ENCODE measurements at regions not wholly inside any gene's neighbourhood (a gene's known extent, or its start where the extent isn't known, plus 50 kb on each side); places are given as distances from the start of the nearest gene placed in this dataset.
A peak's percentile ranks its signal among the peaks of the same experiment; 100 is the strongest.

DNA sequence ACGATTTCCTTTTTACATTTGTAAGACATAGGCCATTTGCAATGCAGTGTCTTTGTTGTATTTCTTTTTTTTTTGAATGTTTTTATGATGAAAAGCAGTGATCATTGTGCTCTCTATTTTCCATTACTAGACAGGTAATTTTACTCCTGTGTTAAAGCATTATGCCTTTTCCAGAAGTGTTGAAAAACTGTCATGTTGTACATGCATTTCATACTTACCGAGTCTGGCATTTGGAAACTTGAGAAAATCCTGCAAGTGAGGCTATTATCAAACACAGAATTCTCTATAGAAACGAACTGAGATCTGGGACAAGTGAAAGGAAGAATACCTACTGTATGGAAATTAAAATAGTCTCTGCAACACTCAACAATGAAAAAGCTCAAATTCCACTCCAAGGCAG is 78.6 kb upstream of the CNR1 start:
- no peaks in the 10 kb centered on the region for H3K27me3 ChIP-seq (ENCODE audit: insufficient read depth, low read depth)
- TF ChIP-seq, protein P1, sequence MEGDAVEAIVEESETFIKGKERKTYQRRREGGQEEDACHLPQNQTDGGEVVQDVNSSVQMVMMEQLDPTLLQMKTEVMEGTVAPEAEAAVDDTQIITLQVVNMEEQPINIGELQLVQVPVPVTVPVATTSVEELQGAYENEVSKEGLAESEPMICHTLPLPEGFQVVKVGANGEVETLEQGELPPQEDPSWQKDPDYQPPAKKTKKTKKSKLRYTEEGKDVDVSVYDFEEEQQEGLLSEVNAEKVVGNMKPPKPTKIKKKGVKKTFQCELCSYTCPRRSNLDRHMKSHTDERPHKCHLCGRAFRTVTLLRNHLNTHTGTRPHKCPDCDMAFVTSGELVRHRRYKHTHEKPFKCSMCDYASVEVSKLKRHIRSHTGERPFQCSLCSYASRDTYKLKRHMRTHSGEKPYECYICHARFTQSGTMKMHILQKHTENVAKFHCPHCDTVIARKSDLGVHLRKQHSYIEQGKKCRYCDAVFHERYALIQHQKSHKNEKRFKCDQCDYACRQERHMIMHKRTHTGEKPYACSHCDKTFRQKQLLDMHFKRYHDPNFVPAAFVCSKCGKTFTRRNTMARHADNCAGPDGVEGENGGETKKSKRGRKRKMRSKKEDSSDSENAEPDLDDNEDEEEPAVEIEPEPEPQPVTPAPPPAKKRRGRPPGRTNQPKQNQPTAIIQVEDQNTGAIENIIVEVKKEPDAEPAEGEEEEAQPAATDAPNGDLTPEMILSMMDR (conservative IDR thresholded peaks at IDR 0.05; ENCODE audit: low read depth, low read length), result no peak
- H3K9ac ChIP-seq, result no peak overlapping the region
- no peak overlapping the region for H3K4me2 ChIP-seq
- no peak overlapping the region for H2AFZ ChIP-seq (ENCODE audit: low read depth)
- H3K79me2 ChIP-seq (ENCODE audit: insufficient read depth, low read depth), result no peaks in the 10 kb centered on the region
- H3K36me3 ChIP-seq (ENCODE audit: insufficient read depth), result no peaks in the 10 kb centered on the region
- H3K27ac ChIP-seq, result no peak overlapping the region
- H3K4me1 ChIP-seq (ENCODE audit: low read depth, poor library complexity, severe bottlenecking), result no peaks in the 10 kb centered on the region
- H3K4me3 ChIP-seq (IDR thresholded peaks at IDR 0.05; ENCODE audit: insufficient read depth, low read depth, low read length), result no peak overlapping the region
- no peaks in the 10 kb centered on the region for H4K20me1 ChIP-seq (ENCODE audit: insufficient read depth)

DNA sequence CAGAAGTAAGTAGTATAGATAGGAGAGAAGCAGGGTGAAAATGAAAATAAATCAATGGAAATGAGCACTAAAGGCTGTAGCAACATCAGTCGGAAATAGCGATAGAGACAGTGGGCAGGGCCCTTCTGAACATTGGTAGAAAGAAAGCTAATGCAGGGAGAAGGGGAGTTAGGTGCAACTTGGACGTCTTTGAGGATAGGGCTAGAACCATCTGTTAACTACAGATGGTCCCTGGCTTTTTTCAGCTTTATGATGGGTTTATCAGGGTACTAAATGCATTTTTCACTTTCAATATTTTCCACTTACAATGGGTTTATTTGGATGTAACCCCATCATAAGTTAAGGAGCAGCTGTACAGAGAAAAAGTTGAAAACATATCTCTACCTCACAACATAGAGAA is 72.8 kb upstream of the CNR1 start:
- TF ChIP-seq, protein P1 (conservative IDR thresholded peaks at IDR 0.05; ENCODE audit: low read depth, low read length), result no peak
- Histone ChIP-seq H3K27me3 (ENCODE audit: insufficient read depth, low read depth) (no peaks in the 10 kb centered on the region), H3K27ac (no peak overlapping the region), H3K4me1 (ENCODE audit: low read depth, poor library complexity, severe bottlenecking) (peaks cover 8% of the 10 kb centered on the region), H3K9ac (no peak overlapping the region), H4K20me1 (ENCODE audit: insufficient read depth) (no peaks in the 10 kb centered on the region), H3K4me2 (no peak overlapping the region), H3K36me3 (ENCODE audit: insufficient read depth) (no peaks in the 10 kb centered on the region), H3K79me2 (ENCODE audit: insufficient read depth, low read depth) (no peaks in the 10 kb centered on the region), H3K4me3 (IDR thresholded peaks at IDR 0.05; ENCODE audit: insufficient read depth, low read depth, low read length) (no peak overlapping the region), H2AFZ (ENCODE audit: low read depth) (no peak overlapping the region)

DNA sequence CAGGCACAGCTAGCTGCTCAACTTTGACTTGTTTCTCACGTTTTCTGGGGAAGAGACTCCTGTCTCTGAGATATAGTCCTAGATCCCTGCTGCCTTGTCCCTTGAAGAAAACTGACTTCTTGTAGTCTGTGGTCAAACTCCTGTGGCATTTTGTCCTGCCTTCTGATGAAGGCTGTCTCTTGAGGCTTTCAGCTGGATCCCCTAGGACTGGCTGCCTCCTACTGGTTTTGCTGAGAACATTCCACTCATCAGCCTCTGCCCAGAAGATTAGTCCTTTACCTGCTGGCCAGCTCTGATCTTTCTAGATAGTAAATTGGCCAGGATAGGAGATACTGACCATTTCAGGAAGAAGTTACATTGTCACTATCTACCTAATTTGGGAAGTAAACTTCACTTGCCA is 71.9 kb upstream of the CNR1 start:
- H3K4me1 ChIP-seq (ENCODE audit: low read depth, poor library complexity, severe bottlenecking), result peaks cover 8% of the 10 kb centered on the region
- 0 out of 2 replicates have a peak overlapping the region, but pooled peaks have one; percentile 10 for H2AFZ ChIP-seq (ENCODE audit: low read depth)
- no peaks in the 10 kb centered on the region for H3K27me3 ChIP-seq (ENCODE audit: insufficient read depth, low read depth)
- TF ChIP-seq, protein P1 (conservative IDR thresholded peaks at IDR 0.05; ENCODE audit: low read depth, low read length), result peak; percentile 64
- H3K36me3 ChIP-seq (ENCODE audit: insufficient read depth), result no peaks in the 10 kb centered on the region
- no peak overlapping the region for H3K27ac ChIP-seq
- no peaks in the 10 kb centered on the region for H3K79me2 ChIP-seq (ENCODE audit: insufficient read depth, low read depth)
- H3K9ac ChIP-seq, result no peak overlapping the region
- H3K4me3 ChIP-seq (IDR thresholded peaks at IDR 0.05; ENCODE audit: insufficient read depth, low read depth, low read length), result no peak overlapping the region
- no peaks in the 10 kb centered on the region for H4K20me1 ChIP-seq (ENCODE audit: insufficient read depth)
- H3K4me2 ChIP-seq, result no peak overlapping the region

DNA sequence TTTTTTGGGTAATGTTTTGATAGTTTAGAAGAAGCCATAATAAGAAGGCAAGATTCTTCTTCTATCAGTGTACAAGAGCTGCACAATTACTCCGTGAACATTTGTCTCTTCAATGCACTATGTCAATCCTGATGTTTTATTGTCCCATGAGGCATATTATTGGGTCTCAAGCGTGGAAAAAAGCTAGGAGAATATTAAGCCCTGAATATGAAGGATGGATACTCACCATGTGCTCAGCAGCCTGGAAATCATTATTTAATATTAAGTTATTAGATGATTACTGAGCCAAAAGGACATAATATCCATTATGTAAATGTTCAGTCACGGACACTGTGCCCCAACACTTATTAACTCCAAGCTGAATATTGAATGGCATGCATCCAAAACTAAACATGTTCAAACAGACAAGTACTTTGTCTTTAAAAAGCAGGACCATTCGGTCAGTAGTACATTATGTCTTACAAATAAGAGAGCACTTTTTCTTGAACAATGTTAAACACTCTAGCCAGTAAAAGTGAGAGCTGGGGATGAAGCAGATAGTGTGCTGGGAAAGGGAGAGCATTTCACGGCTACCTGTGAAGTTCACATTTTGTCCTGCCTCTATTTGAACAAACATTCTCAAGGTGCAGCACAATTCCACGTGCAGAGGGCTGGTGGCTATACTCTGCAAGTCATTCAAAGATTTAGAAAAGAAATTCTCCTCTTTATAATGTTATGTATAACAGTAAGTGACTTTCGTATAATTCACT is 70.6 kb upstream of the CNR1 start:
- no peak overlapping the region for H3K27ac ChIP-seq
- H4K20me1 ChIP-seq (ENCODE audit: insufficient read depth), result no peaks in the 10 kb centered on the region
- H2AFZ ChIP-seq (ENCODE audit: low read depth), result no peak overlapping the region
- no peak overlapping the region for H3K4me3 ChIP-seq (IDR thresholded peaks at IDR 0.05; ENCODE audit: insufficient read depth, low read depth, low read length)
- H3K36me3 ChIP-seq (ENCODE audit: insufficient read depth), result no peaks in the 10 kb centered on the region
- no peaks in the 10 kb centered on the region for H3K79me2 ChIP-seq (ENCODE audit: insufficient read depth, low read depth)
- no peak overlapping the region for H3K9ac ChIP-seq
- H3K4me2 ChIP-seq, result no peak overlapping the region
- TF ChIP-seq, protein P1 (conservative IDR thresholded peaks at IDR 0.05; ENCODE audit: low read depth, low read length), result no peak
- H3K27me3 ChIP-seq (ENCODE audit: insufficient read depth, low read depth), result no peaks in the 10 kb centered on the region
- H3K4me1 ChIP-seq (ENCODE audit: low read depth, poor library complexity, severe bottlenecking), result peaks cover 8% of the 10 kb centered on the region

Measured in KMS-11 (cell line).